Activated CD4-positive, alpha-beta T cell treated with anti-CD3 and anti-CD28 coated beads, Interleukin-2, Interleukin-4, amounts not matched to agents 100 ng/mL and 50 ng/mL, durations not matched to agents 16 hours and 8 hours (primary cell): ENCODE measurements at regions not wholly inside any gene's neighbourhood (a gene's known extent, or its start where the extent isn't known, plus 50 kb on each side); places are given as distances from the start of the nearest gene placed in this dataset.
"Not testable (repeated sequence)": the region's sequence is repeated elsewhere in the genome, so short reads cannot be mapped to it uniquely, and the experiment has no call there.

Source experiments
- DNase-seq: peaks from one replicate; pipeline ENCODE4 v3.0.0-alpha.2; 2020; ENCODE audit warnings: low spot score

GRCh38 chr5:168101352-168101751 is 190.1 kb upstream of the WWC1 start:
- no peak for DNase-seq

DNA sequence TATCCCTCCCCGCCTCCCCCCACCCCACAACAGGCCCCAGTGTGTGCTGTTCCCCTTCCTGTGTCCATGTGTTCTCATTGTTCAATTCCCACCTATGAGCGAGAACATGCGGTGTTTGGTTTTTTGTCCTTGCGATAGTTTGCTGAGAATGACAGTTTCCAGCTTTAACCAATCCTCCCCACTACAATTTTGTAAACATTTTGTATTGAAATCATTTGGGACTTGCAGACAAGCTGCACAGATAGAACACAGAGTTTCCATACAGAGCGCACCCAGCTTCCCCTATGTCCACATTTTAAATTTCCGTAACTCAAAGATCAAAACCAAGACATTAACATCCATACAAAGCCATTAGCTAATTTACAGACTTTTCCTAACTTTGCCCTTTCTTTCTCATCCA is 188.4 kb upstream of the WWC1 start:
- not testable (repeated sequence) for DNase-seq

GRCh38 chr5:168104350-168104749 is 187.1 kb upstream of the WWC1 start:
- DNase-seq: no peak

- DNase-seq: no peak
Measured at GRCh38 chr5:168104811-168105481, 186.5 kb upstream of the WWC1 start.

- no peak for DNase-seq
Measured at GRCh38 chr5:168106008-168106761, 185.3 kb upstream of the WWC1 start.

DNA sequence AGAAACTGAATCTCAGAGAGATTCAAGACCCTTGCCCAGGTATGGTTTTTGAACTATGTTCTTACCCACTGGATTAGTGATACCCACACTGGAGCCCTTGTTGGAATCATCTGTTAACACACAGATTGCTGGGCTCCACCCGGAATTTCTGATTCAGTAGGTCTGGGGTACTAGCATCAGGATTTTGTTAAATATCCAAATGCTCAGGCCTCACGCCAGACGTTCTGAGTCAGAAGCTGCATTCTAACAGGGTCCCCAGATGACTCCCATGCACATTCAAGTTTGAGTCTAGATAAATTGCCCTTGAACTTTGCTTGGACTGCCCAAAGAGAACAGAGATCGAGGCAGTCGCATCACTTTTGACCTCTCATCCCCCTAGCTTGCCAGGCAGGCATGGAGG is 182.0 kb upstream of the WWC1 start:
- no peak for DNase-seq

GRCh38 chr5:168110384-168110783 is 181.1 kb upstream of the WWC1 start:
- DNase-seq: no peak

GRCh38 chr5:168110870-168111832 is 180.3 kb upstream of the WWC1 start:
- no peak for DNase-seq

GRCh38 chr5:168114444-168115017 is 176.9 kb upstream of the WWC1 start:
- peak; percentile 47 for DNase-seq

DNA sequence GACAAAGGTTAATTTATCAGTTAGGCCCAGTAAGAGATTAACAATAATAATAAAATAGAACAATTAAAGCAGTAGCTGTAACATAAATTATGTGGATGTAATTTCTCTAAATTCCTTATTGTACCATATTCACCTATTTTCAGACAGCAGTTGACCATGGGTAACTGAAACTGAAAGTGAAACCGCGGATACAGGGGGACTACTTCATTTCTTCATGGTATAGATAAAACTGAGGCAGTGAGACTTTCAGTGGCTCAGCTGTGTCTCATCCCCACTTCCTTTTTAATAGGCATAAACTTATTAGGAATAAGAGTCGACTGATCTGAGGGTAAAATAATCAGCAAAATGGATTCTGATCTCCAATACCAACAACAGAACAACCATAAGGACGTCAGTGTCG is 174.0 kb upstream of the WWC1 start:
- no peak for DNase-seq

- no peak for DNase-seq
Measured at GRCh38 chr5:168118042-168118668, 173.3 kb upstream of the WWC1 start.

GRCh38 chr5:168120401-168121137 is 170.9 kb upstream of the WWC1 start:
- DNase-seq: no peak

DNA sequence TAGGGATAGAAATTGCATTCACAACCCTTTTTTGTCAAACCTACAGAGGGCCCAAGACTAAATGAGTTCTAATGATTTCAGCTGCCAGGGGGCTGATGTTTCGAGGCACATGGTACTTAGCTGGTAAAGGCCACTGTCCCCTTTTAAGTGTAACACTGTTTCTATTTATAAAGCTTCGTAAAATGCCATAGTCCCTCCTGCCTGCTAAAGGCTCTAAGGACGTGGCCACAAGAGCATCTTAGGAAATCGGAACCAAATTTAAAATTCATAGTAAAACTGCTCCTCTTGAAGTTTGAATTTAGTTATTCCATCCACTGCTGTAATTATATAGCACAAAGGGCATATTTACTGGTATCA is 170.3 kb upstream of the WWC1 start:
- no peak for DNase-seq

DNA sequence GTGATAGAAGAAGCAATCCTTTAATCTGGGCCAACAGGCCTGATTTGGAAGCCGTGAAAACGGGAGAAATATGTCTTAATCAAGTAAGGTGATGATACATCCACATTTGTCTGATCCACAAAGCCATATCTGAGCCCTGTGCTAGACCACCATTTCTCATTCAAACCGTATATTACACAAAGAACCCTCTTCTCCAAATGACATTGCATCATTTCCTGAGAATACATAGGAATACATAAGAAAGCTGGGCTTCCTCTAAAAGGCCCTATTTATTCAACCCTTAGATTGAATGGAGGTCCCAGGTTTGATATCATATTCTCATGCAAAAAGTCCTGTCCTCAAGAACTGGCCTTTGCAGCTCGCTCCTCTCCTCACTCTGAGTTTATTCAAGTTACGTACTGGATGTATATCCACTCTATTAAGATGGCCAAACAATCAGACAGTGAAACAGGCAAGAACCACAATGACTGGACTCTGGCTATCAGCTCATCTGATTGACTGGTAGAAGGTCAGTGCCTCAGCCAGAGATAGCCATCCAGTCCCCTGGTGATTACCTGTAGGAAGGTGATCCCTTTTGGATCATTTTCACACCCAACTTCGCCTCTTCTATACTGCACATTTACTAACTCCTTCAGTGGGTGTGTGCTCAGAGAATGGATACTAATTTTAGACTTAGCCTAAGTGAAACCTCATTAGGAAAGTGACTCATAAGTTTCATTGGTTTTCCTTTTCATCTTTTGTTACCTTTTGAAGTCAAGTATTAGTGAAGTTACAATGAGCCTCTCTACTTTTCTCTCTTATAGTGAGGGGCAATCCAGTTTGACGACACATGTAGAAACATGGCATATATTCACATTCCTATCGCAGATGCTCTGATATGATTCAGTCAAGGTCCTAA is 167.6 kb upstream of the WWC1 start:
- DNase-seq: no peak

DNA sequence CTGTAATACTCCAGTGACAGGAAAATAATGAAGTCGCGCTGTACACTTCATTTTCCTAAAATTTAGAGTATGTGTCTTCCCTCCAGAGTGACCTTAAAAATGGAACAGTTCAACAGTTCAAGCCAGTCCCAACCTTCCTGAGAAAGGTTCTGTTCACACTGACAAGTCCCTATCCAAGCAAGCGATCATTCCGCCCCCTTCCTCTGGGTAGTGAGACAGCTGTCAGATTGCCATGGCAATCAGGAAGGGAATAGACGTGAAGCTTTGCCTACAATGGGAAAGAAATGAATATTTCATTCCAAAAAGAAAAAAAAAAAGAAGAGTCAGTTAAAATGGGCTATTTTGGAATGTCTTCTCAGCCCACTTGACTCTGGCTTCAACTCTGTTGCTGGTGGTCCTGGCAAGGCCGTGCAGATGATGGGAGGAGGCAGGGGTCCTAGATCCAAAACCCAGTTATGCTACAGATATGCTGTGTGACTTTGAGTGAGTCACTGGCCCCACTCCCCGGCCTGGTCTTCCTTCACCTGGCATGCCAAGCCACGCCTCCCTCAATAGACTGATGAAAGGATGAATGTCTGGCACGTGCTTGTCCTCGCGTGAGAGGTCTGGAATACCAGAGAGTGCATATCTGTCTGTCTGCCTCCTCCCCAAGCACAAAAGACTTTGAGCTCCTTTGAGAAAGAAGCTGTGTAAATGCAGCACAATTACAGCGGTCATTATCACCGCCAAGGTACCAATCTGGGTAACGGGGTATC is 165.8 kb upstream of the WWC1 start:
- no peak for DNase-seq

- DNase-seq: no peak
Measured at GRCh38 chr5:168126606-168127005, 164.8 kb upstream of the WWC1 start.

- no peak for DNase-seq
Measured at GRCh38 chr5:168128111-168128510, 163.3 kb upstream of the WWC1 start.

GRCh38 chr5:168128557-168128956 is 162.9 kb upstream of the WWC1 start:
- no peak for DNase-seq

GRCh38 chr5:168131519-168131918 is 159.9 kb upstream of the WWC1 start:
- no peak for DNase-seq
